ENCODE measurements at regions not wholly inside any gene's neighbourhood (a gene's known extent, or its start where the extent isn't known, plus 50 kb on each side); places are given as distances from the start of the nearest gene placed in this dataset.

- no peaks in the 10 kb centered on the region for H3K79me2 ChIP-seq (ENCODE audit: control insufficient read depth in 1 of 2, insufficient read depth in 2 of 2, low read length in 2 of 2)
- no peak overlapping the region for H2BK20ac ChIP-seq (ENCODE audit: low read length)
- peaks cover 7 to 15% (median 12%) of the 10 kb centered on the region in 4 experiments for H3K4me1 ChIP-seq (replicated peaks in 1 of 4; ENCODE audit: control insufficient read depth in 3 of 4, insufficient read depth in 4 of 4, low read length in 3 of 4)
- FAIRE-seq, result no peak
- no peak overlapping the region for H2BK5ac ChIP-seq (ENCODE audit: low read depth, low read length)
- H3K36me3 ChIP-seq (ENCODE audit: control insufficient read depth in 2 of 4, insufficient read depth in 4 of 4, low read length in 3 of 4), result no peaks in the 10 kb centered on the region
- H3K4me3 ChIP-seq (ENCODE audit: extremely low read depth in 1 of 4, insufficient read depth in 2 of 4, low read depth in 3 of 4, low read length in 4 of 4), result no peak overlapping the region
- H3K9me3 ChIP-seq (ENCODE audit: insufficient read depth in 2 of 2, low read depth in 1 of 2, low read length in 1 of 2), result no peaks in the 10 kb centered on the region
- H4K5ac ChIP-seq (ENCODE audit: insufficient read length, low read depth, low read length), result no peak overlapping the region
- H3K23me2 ChIP-seq (ENCODE audit: low read depth, low read length), result peaks cover 4% of the 10 kb centered on the region; the same call in 1 of the 2 replicates
- H3K4ac ChIP-seq (replicated peaks; ENCODE audit: insufficient read length, low read depth, low read length), result no peak overlapping the region
- H2BK12ac ChIP-seq (ENCODE audit: low read depth, low read length), result no peak overlapping the region
- no peaks in the 10 kb centered on the region for H3K79me1 ChIP-seq (ENCODE audit: low read depth, low read length)
- H3K56ac ChIP-seq (replicated peaks; ENCODE audit: insufficient read length, low read depth, low read length), result no peak overlapping the region
- H4K20me1 ChIP-seq (replicated peaks in 1 of 2; ENCODE audit: control insufficient read depth in 1 of 2, insufficient read depth in 2 of 2, low read length in 2 of 2), result peaks cover 0 to 2% of the 10 kb centered on the region in 2 experiments
- no peak for DNase-seq (ENCODE audit: low read depth in 1 of 2, low spot score in 2 of 2)
- ChIA-PET CTCF (ENCODE audit: partially characterized antibody) (interaction anchor here (0.9 to 13.1 kb wide), 15 partner anchors 9 to 215 kb away, joined by 3 to 150 read pairs (median 8); no protein-coding TSS in a partner anchor), POLR2A (ENCODE audit: partially characterized antibody) (interaction anchor here (2.4 kb wide), 1 partner anchor 25 kb away, joined by 5 read pairs; no protein-coding TSS in a partner anchor)
- no peak overlapping the region for H4K8ac ChIP-seq (ENCODE audit: extremely low read depth, insufficient read depth, low read length)
- H3K23ac ChIP-seq (ENCODE audit: insufficient read length), result no peak overlapping the region
- no peak overlapping the region for H4K91ac ChIP-seq (replicated peaks; ENCODE audit: insufficient read length, low read length)
- H3K27me3 ChIP-seq (replicated peaks in 1 of 4; ENCODE audit: control insufficient read depth in 3 of 4, extremely low read depth in 1 of 4, insufficient read depth in 3 of 4, low read length in 3 of 4), result no peaks in the 10 kb centered on the region
- H2BK15ac ChIP-seq (ENCODE audit: low read length), result no peak overlapping the region
- no peak overlapping the region for H3K27ac ChIP-seq (ENCODE audit: low read depth, low read length)
- WGBS, 2 experiments (ENCODE audit: extremely low coverage in 1 of 2, insufficient coverage in 1 of 2, insufficient read length in 1 of 2, insufficient replicate concordance in 2 of 2, low coverage in 1 of 2, low lambda C conversion rate in 2 of 2, missing lambda C conversion rate in 1 of 2), result 87% methylated on average over 6 of the region's 6 CpGs; no CpG with 5 or more reads in 1 of the 2 experiments
- H2BK120ac ChIP-seq (replicated peaks; ENCODE audit: low read depth, low read length), result no peak overlapping the region
- no peak overlapping the region for H2AK5ac ChIP-seq (ENCODE audit: low read depth, low read length)
- no peak overlapping the region for H3K9ac ChIP-seq (replicated peaks in 1 of 4; ENCODE audit: extremely low read depth in 1 of 4, low read depth in 3 of 4, low read length in 3 of 4)
- no peak overlapping the region for H3K4me2 ChIP-seq (ENCODE audit: insufficient read depth in 1 of 2, low read depth in 2 of 2, low read length in 2 of 2)
- H2AFZ ChIP-seq (ENCODE audit: low read length), result no peak overlapping the region
- H3K14ac ChIP-seq (ENCODE audit: insufficient read length), result no peak overlapping the region
- H3K18ac ChIP-seq (ENCODE audit: extremely low read depth, low read length), result no peak overlapping the region
- TF ChIP-seq RAD21 (IDR thresholded peaks at IDR 0.05 in 1 of 2, conservative IDR thresholded peaks at IDR 0.05 in 1 of 2; ENCODE audit: low read depth in 2 of 2, low read length in 2 of 2) (no peak), YY1 (IDR thresholded peaks at IDR 0.05; ENCODE audit: low read depth, low read length) (no peak), BCL11A (IDR thresholded peaks at IDR 0.05; ENCODE audit: low read depth in 2 of 2, low read length in 2 of 2) (no peak), EZH2 (IDR thresholded peaks at IDR 0.05; ENCODE audit: low read depth, low read length, severe bottlenecking) (no peak), CEBPB (IDR thresholded peaks at IDR 0.05; ENCODE audit: low read depth, low read length) (no peak), RNF2 (IDR thresholded peaks at IDR 0.05; ENCODE audit: borderline replicate concordance, low read depth, low read length, missing control alignments, poor library complexity, severe bottlenecking) (no peak), PHF8 (conservative IDR thresholded peaks at IDR 0.05; ENCODE audit: low read depth, low read length) (no peak), USF2 (IDR thresholded peaks at IDR 0.05; ENCODE audit: low read length) (no peak), RBBP5 (IDR thresholded peaks at IDR 0.05; ENCODE audit: borderline replicate concordance, low read depth, low read length) (no peak)
- TF ChIP-seq, protein P1, sequence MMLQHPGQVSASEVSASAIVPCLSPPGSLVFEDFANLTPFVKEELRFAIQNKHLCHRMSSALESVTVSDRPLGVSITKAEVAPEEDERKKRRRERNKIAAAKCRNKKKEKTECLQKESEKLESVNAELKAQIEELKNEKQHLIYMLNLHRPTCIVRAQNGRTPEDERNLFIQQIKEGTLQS (IDR thresholded peaks at IDR 0.05; ENCODE audit: insufficient read depth, low read depth, low read length), result no peak
These were observed 249.4 kb downstream of the LOXHD1 start for GRCh38 chr18:46407486-46408166.

Data from H1 (cell line).